ENCODE measurements at regions not wholly inside any gene's neighbourhood (a gene's known extent, or its start where the extent isn't known, plus 50 kb on each side); places are given as distances from the start of the nearest gene placed in this dataset.

GRCh38 chr7:115406219-115406618, 484.3 kb downstream of the MDFIC start:
- Histone ChIP-seq H4K5ac (ENCODE audit: insufficient read length, low read depth, low read length) (no peak overlapping the region), H3K4me3 (ENCODE audit: extremely low read depth in 1 of 4, insufficient read depth in 2 of 4, low read depth in 3 of 4, low read length in 4 of 4) (no peak overlapping the region), H3K4me1 (replicated peaks in 1 of 4; ENCODE audit: control insufficient read depth in 3 of 4, insufficient read depth in 4 of 4, low read length in 3 of 4) (peaks cover 0 to 5% (median 2%) of the 10 kb centered on the region in 4 experiments; a peak in 2 of 7 replicates), H3K9me3 (ENCODE audit: insufficient read depth in 2 of 2, low read depth in 1 of 2, low read length in 1 of 2) (no peaks in the 10 kb centered on the region), H2BK15ac (ENCODE audit: low read length) (no peak overlapping the region), H3K4ac (replicated peaks; ENCODE audit: insufficient read length, low read depth, low read length) (no peak overlapping the region), H3K14ac (ENCODE audit: insufficient read length) (no peak overlapping the region), H3K79me2 (ENCODE audit: control insufficient read depth in 1 of 2, insufficient read depth in 2 of 2, low read length in 2 of 2) (no peaks in the 10 kb centered on the region), H3K27ac (ENCODE audit: low read depth, low read length) (no peak overlapping the region), H4K20me1 (replicated peaks in 1 of 2; ENCODE audit: control insufficient read depth in 1 of 2, insufficient read depth in 2 of 2, low read length in 2 of 2) (no peaks in the 10 kb centered on the region), H2BK5ac (ENCODE audit: low read depth, low read length) (no peak overlapping the region), H2AFZ (ENCODE audit: low read length) (no peak overlapping the region), H3K18ac (ENCODE audit: extremely low read depth, low read length) (no peak overlapping the region), H3K23me2 (ENCODE audit: low read depth, low read length) (no peaks in the 10 kb centered on the region), H4K91ac (replicated peaks; ENCODE audit: insufficient read length, low read length) (no peak overlapping the region), H3K4me2 (ENCODE audit: insufficient read depth in 1 of 2, low read depth in 2 of 2, low read length in 2 of 2) (no peak overlapping the region), H3K9ac (replicated peaks in 1 of 4; ENCODE audit: extremely low read depth in 1 of 4, low read depth in 3 of 4, low read length in 3 of 4) (no peak overlapping the region), H3K36me3 (ENCODE audit: control insufficient read depth in 2 of 4, insufficient read depth in 4 of 4, low read length in 3 of 4) (no peaks in the 10 kb centered on the region), H3K23ac (ENCODE audit: insufficient read length) (no peak overlapping the region), H2BK20ac (ENCODE audit: low read length) (no peak overlapping the region), H2AK5ac (ENCODE audit: low read depth, low read length) (no peak overlapping the region), H3K79me1 (ENCODE audit: low read depth, low read length) (no peaks in the 10 kb centered on the region), H3K56ac (replicated peaks; ENCODE audit: insufficient read length, low read depth, low read length) (no peak overlapping the region), H2BK12ac (ENCODE audit: low read depth, low read length) (no peak overlapping the region), H4K8ac (ENCODE audit: extremely low read depth, insufficient read depth, low read length) (no peak overlapping the region), H3K27me3 (replicated peaks in 1 of 4; ENCODE audit: control insufficient read depth in 3 of 4, extremely low read depth in 1 of 4, insufficient read depth in 3 of 4, low read length in 3 of 4) (no peaks in the 10 kb centered on the region; a peak in 1 of 7 replicates), H2BK120ac (replicated peaks; ENCODE audit: low read depth, low read length) (no peak overlapping the region)
- ChIA-PET CTCF (ENCODE audit: partially characterized antibody) (interaction anchor here (0.8 kb wide), 1 partner anchor 10 kb away, joined by 4 read pairs; no protein-coding TSS in a partner anchor), POLR2A (ENCODE audit: partially characterized antibody) (interaction anchor here (0.7 to 1.0 kb wide), 2 partner anchors 11 to 24 kb away, joined by 3 to 4 read pairs; no protein-coding TSS in a partner anchor)
- no peak for FAIRE-seq
- TF ChIP-seq SP2 (IDR thresholded peaks at IDR 0.05; ENCODE audit: low read length) (no peak), JUN (IDR thresholded peaks at IDR 0.05; ENCODE audit: low read depth, low read length) (no peak), YY1 (IDR thresholded peaks at IDR 0.05; ENCODE audit: low read depth, low read length) (no peak), CREB1 (IDR thresholded peaks at IDR 0.05) (no peak), SP1 (IDR thresholded peaks at IDR 0.05; ENCODE audit: low read depth, low read length) (no peak), TBP (IDR thresholded peaks at IDR 0.05; ENCODE audit: low read depth, low read length) (no peak), CEBPB (IDR thresholded peaks at IDR 0.05; ENCODE audit: low read depth, low read length) (no peak), ZNF274 (IDR thresholded peaks at IDR 0.05; ENCODE audit: borderline replicate concordance, extremely low read depth, low read length) (no peak), PHF8 (conservative IDR thresholded peaks at IDR 0.05; ENCODE audit: low read depth, low read length) (no peak), RNF2 (IDR thresholded peaks at IDR 0.05; ENCODE audit: borderline replicate concordance, low read depth, low read length, missing control alignments, poor library complexity, severe bottlenecking) (no peak), MAFK (IDR thresholded peaks at IDR 0.05; ENCODE audit: low read depth, low read length) (no peak)
- no peak for DNase-seq (ENCODE audit: low read depth in 1 of 2, low spot score in 2 of 2)
